ENCODE measurements at regions not wholly inside any gene's neighbourhood (a gene's known extent, or its start where the extent isn't known, plus 50 kb on each side); places are given as distances from the start of the nearest gene placed in this dataset.

- no peak overlapping the region for H2AFZ ChIP-seq (ENCODE audit: low read length)
- H3K4me1 ChIP-seq (ENCODE audit: insufficient read depth, low read length) = no peaks in the 10 kb centered on the region
- no peak for TF ChIP-seq CTCF (IDR thresholded peaks at IDR 0.05; ENCODE audit: extremely low read depth, low read depth, low read length)
- no peaks in the 10 kb centered on the region for H4K20me1 ChIP-seq (ENCODE audit: insufficient read depth, low read length)
- H3K9me3 ChIP-seq (ENCODE audit: low read depth, low read length) = no peaks in the 10 kb centered on the region
- no peaks in the 10 kb centered on the region for H3K27me3 ChIP-seq (ENCODE audit: insufficient read depth, low read length)
- no peak overlapping the region for H3K4me3 ChIP-seq (ENCODE audit: insufficient read depth, low read length)
- H3K36me3 ChIP-seq (ENCODE audit: insufficient read depth, low read length) = no peaks in the 10 kb centered on the region
- H3K79me2 ChIP-seq (ENCODE audit: insufficient read depth, low read length) = no peaks in the 10 kb centered on the region
- no peak overlapping the region for H3K27ac ChIP-seq (ENCODE audit: low read depth, low read length)
- DNase-seq (ENCODE audit: insufficient read length, low spot score, missing footprints) = no peak
- no peak overlapping the region for H3K4me2 ChIP-seq (ENCODE audit: insufficient read depth, low read length)
Measured at GRCh38 chr3:87127281-87127680, 99.8 kb upstream of the CHMP2B start.

DNA sequence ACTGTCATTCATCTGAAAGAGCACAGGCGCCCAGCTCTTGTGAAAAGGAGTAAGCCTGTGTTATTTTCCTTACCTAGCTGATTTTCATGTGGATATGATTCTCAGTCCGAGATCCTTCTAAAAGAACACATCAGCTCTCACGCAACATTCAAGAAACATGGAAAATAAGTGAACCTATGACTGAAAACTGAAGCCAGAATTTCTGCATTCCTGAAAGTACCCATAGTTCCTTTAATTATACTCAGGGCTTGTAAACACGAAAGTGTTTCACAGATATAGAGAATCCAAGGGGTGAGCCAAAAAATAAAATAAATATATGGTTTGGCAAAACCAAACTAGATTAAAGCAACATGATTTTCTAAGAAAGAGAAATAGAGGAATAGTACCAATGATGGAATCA is 100.8 kb upstream of the CHMP2B start:
- no peak for DNase-seq (ENCODE audit: insufficient read length, low spot score, missing footprints)
- Histone ChIP-seq H3K4me1 (ENCODE audit: insufficient read depth, low read length) (no peaks in the 10 kb centered on the region), H3K4me3 (ENCODE audit: insufficient read depth, low read length) (no peak overlapping the region), H3K27me3 (ENCODE audit: insufficient read depth, low read length) (no peaks in the 10 kb centered on the region), H3K27ac (ENCODE audit: low read depth, low read length) (no peak overlapping the region), H4K20me1 (ENCODE audit: insufficient read depth, low read length) (no peaks in the 10 kb centered on the region), H3K4me2 (ENCODE audit: insufficient read depth, low read length) (no peak overlapping the region), H3K36me3 (ENCODE audit: insufficient read depth, low read length) (no peaks in the 10 kb centered on the region), H2AFZ (ENCODE audit: low read length) (no peak overlapping the region), H3K9me3 (ENCODE audit: low read depth, low read length) (no peaks in the 10 kb centered on the region), H3K79me2 (ENCODE audit: insufficient read depth, low read length) (no peaks in the 10 kb centered on the region)
- TF ChIP-seq CTCF (IDR thresholded peaks at IDR 0.05; ENCODE audit: extremely low read depth, low read depth, low read length) = no peak

GRCh38 chr3:87125116-87125515 is 102.0 kb upstream of the CHMP2B start:
- no peaks in the 10 kb centered on the region for H3K9me3 ChIP-seq (ENCODE audit: low read depth, low read length)

GRCh38 chr3:87122766-87123165 is 104.3 kb upstream of the CHMP2B start:
- H3K4me3 ChIP-seq (ENCODE audit: insufficient read depth, low read length) = no peak overlapping the region
- TF ChIP-seq CTCF (IDR thresholded peaks at IDR 0.05; ENCODE audit: extremely low read depth, low read depth, low read length) = no peak
- H3K4me2 ChIP-seq (ENCODE audit: insufficient read depth, low read length) = no peak overlapping the region
- H3K9me3 ChIP-seq (ENCODE audit: low read depth, low read length) = no peaks in the 10 kb centered on the region
- DNase-seq (ENCODE audit: insufficient read length, low spot score, missing footprints) = no peak
- no peaks in the 10 kb centered on the region for H3K4me1 ChIP-seq (ENCODE audit: insufficient read depth, low read length)
- H3K79me2 ChIP-seq (ENCODE audit: insufficient read depth, low read length) = no peaks in the 10 kb centered on the region
- no peaks in the 10 kb centered on the region for H3K36me3 ChIP-seq (ENCODE audit: insufficient read depth, low read length)
- no peak overlapping the region for H3K27ac ChIP-seq (ENCODE audit: low read depth, low read length)
- H2AFZ ChIP-seq (ENCODE audit: low read length) = no peak overlapping the region
- H4K20me1 ChIP-seq (ENCODE audit: insufficient read depth, low read length) = no peaks in the 10 kb centered on the region
- H3K27me3 ChIP-seq (ENCODE audit: insufficient read depth, low read length) = no peaks in the 10 kb centered on the region

More at GRCh38 chr3:87125116-87125515, 102.0 kb upstream of the CHMP2B start:
- Histone ChIP-seq H3K27ac (ENCODE audit: low read depth, low read length) (no peak overlapping the region), H3K36me3 (ENCODE audit: insufficient read depth, low read length) (no peaks in the 10 kb centered on the region), H3K79me2 (ENCODE audit: insufficient read depth, low read length) (no peaks in the 10 kb centered on the region), H3K4me1 (ENCODE audit: insufficient read depth, low read length) (no peaks in the 10 kb centered on the region), H4K20me1 (ENCODE audit: insufficient read depth, low read length) (no peaks in the 10 kb centered on the region), H3K27me3 (ENCODE audit: insufficient read depth, low read length) (no peaks in the 10 kb centered on the region), H3K4me3 (ENCODE audit: insufficient read depth, low read length) (no peak overlapping the region), H2AFZ (ENCODE audit: low read length) (no peak overlapping the region), H3K4me2 (ENCODE audit: insufficient read depth, low read length) (no peak overlapping the region)
- no peak for DNase-seq (ENCODE audit: insufficient read length, low spot score, missing footprints)
- TF ChIP-seq CTCF (IDR thresholded peaks at IDR 0.05; ENCODE audit: extremely low read depth, low read depth, low read length) = no peak
